DND-41 (cell line): ENCODE measurements at regions not wholly inside any gene's neighbourhood (a gene's known extent, or its start where the extent isn't known, plus 50 kb on each side); places are given as distances from the start of the nearest gene placed in this dataset.

Experiments
- ATAC-seq: fragments of 200-7000 bp; cut with Tn5 transposase; 3 replicates; pipeline ENCODE4 v1.9.1; 2021; ENCODE audit warnings: low read depth; ENCODE audit not compliant: insufficient read depth
- DNase-seq: peaks from one replicate; pipeline ENCODE4 v3.0.0-alpha.2; 2020
- H2AFZ ChIP-seq: 2 replicates; pipeline ENCODE4 v1.6.0; 2012; ENCODE audit warnings: low read depth, low read length
- H3K27ac ChIP-seq: 2 replicates; pipeline ENCODE4 v1.5.1; 2012; ENCODE audit warnings: low read length, inconsistent platforms
- H3K27me3 ChIP-seq: fragments of 200-600 bp; sonication (generic); 2 replicates; pipeline ENCODE4 v1.6.0; 2012; ENCODE audit warnings: low read length, mild to moderate bottlenecking, inconsistent platforms; ENCODE audit not compliant: insufficient read depth, poor library complexity
- H3K36me3 ChIP-seq: 2 replicates; pipeline ENCODE4 v1.5.1; 2012; ENCODE audit warnings: low read length, inconsistent platforms; ENCODE audit not compliant: insufficient read depth
- H3K4me1 ChIP-seq: 2 replicates; pipeline ENCODE4 v1.5.1; 2012; ENCODE audit warnings: mild to moderate bottlenecking, low read length; ENCODE audit not compliant: insufficient read depth
- H3K4me2 ChIP-seq: 2 replicates; pipeline ENCODE4 v1.6.0; 2012; ENCODE audit warnings: mild to moderate bottlenecking, moderate library complexity, low read length, inconsistent platforms; ENCODE audit not compliant: insufficient read depth
- H3K4me3 ChIP-seq, 2 experiments: fragments of 200-600 bp in 1 of 2; shearing (Covaris generic) in 1 of 2; 2 replicates each; pipeline ENCODE4 v1.5.1; 2012 to 2016; ENCODE audit warnings: inconsistent platforms in 2 of 2, low read length in 2 of 2, mild to moderate bottlenecking in 2 of 2, low read depth in 1 of 2, moderate library complexity in 1 of 2
- H3K79me2 ChIP-seq: 2 replicates; pipeline ENCODE4 v1.6.0; 2012; ENCODE audit warnings: low read length, inconsistent platforms; ENCODE audit not compliant: insufficient read depth
- H3K9ac ChIP-seq: 2 replicates; pipeline ENCODE4 v1.6.0; 2012; ENCODE audit warnings: low read depth, mild to moderate bottlenecking, inconsistent platforms, low read length, moderate library complexity
- H3K9me3 ChIP-seq: 2 replicates; pipeline ENCODE4 v1.5.1; 2012; ENCODE audit warnings: low read length, moderate library complexity, mild to moderate bottlenecking, inconsistent platforms; ENCODE audit not compliant: insufficient read depth, severe bottlenecking
- H4K20me1 ChIP-seq: 2 replicates; pipeline ENCODE4 v1.6.0; 2012; ENCODE audit warnings: low read length; ENCODE audit not compliant: insufficient read depth
- EZH2 ChIP-seq: IDR thresholded peaks from 3 replicates; pipeline ENCODE4 v1.6.1; 2012; ENCODE audit warnings: borderline replicate concordance, low read depth, mild to moderate bottlenecking, moderate library complexity, low read length, inconsistent platforms; ENCODE audit not compliant: severe bottlenecking
- TF ChIP-seq, protein P1 (sequence below): IDR thresholded peaks from 2 replicates; pipeline ENCODE4 v1.5.1; 2012; ENCODE audit warnings: borderline replicate concordance, low read length, moderate library complexity, mild to moderate bottlenecking; ENCODE audit not compliant: poor library complexity, severe bottlenecking; ENCODE audit errors: extremely low read depth

- no peak overlapping the region for H3K4me3 ChIP-seq
- H4K20me1 ChIP-seq, result no peaks in the 10 kb centered on the region
- no peaks in the 10 kb centered on the region for H3K9me3 ChIP-seq
- H3K27ac ChIP-seq, result no peak overlapping the region
- H3K4me2 ChIP-seq, result no peak overlapping the region
- H3K27me3 ChIP-seq, result no peaks in the 10 kb centered on the region
- TF ChIP-seq, protein P1, sequence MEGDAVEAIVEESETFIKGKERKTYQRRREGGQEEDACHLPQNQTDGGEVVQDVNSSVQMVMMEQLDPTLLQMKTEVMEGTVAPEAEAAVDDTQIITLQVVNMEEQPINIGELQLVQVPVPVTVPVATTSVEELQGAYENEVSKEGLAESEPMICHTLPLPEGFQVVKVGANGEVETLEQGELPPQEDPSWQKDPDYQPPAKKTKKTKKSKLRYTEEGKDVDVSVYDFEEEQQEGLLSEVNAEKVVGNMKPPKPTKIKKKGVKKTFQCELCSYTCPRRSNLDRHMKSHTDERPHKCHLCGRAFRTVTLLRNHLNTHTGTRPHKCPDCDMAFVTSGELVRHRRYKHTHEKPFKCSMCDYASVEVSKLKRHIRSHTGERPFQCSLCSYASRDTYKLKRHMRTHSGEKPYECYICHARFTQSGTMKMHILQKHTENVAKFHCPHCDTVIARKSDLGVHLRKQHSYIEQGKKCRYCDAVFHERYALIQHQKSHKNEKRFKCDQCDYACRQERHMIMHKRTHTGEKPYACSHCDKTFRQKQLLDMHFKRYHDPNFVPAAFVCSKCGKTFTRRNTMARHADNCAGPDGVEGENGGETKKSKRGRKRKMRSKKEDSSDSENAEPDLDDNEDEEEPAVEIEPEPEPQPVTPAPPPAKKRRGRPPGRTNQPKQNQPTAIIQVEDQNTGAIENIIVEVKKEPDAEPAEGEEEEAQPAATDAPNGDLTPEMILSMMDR, result no peak
- no peak for TF ChIP-seq EZH2
- H3K79me2 ChIP-seq, result no peaks in the 10 kb centered on the region
- H3K36me3 ChIP-seq, result no peaks in the 10 kb centered on the region
- no peak overlapping the region for H2AFZ ChIP-seq
- no peak overlapping the region for H3K9ac ChIP-seq
- no peak for ATAC-seq
- no peaks in the 10 kb centered on the region for H3K4me1 ChIP-seq
- no peak for DNase-seq
These were observed 78.7 kb downstream of the ALX1 start for GRCh38 chr12:85358715-85359114.

GRCh38 chr12:85363382-85364190 is 83.6 kb downstream of the ALX1 start:
- H3K9me3 ChIP-seq, result no peaks in the 10 kb centered on the region
- H3K27me3 ChIP-seq, result no peaks in the 10 kb centered on the region
- ATAC-seq (no peak), DNase-seq (no peak)
- no peak overlapping the region for H3K9ac ChIP-seq
- TF ChIP-seq, protein P1, result no peak
- no peak for TF ChIP-seq EZH2
- H3K4me2 ChIP-seq, result no peak overlapping the region
- no peaks in the 10 kb centered on the region for H4K20me1 ChIP-seq
- H3K4me3 ChIP-seq, result no peak overlapping the region
- H3K79me2 ChIP-seq, result no peaks in the 10 kb centered on the region
- H3K36me3 ChIP-seq, result no peaks in the 10 kb centered on the region
- H3K27ac ChIP-seq, result no peak overlapping the region
- H2AFZ ChIP-seq, result no peak overlapping the region
- H3K4me1 ChIP-seq, result no peaks in the 10 kb centered on the region

DNA sequence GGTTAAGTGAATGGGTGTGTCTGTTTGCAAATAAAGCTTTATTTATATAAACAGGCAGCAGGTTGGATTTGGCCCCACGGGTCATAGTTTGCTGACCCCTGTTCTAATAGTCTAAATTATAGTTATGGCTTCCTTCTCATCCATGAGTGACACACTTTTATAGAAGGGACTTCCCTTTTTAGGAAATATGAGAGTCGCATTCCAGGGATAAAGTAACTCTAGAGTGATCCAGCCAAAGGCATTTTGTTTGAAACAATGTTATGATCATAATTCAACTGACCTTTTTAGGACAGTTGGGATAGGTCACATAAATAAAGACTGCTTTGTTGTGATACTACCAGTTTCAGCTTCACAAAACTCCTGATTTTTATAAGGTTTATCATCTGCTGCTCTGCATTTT is 87.9 kb downstream of the ALX1 start:
- no peaks in the 10 kb centered on the region for H3K79me2 ChIP-seq
- TF ChIP-seq, protein P1, result no peak
- no peak for TF ChIP-seq EZH2
- no peak for DNase-seq
- no peak overlapping the region for H3K4me2 ChIP-seq
- no peaks in the 10 kb centered on the region for H3K36me3 ChIP-seq
- no peaks in the 10 kb centered on the region for H3K4me1 ChIP-seq
- ATAC-seq, result no peak
- no peak overlapping the region for H2AFZ ChIP-seq
- no peak overlapping the region for H3K27ac ChIP-seq
- no peaks in the 10 kb centered on the region for H3K9me3 ChIP-seq
- no peak overlapping the region for H3K4me3 ChIP-seq
- no peaks in the 10 kb centered on the region for H4K20me1 ChIP-seq
- H3K27me3 ChIP-seq, result no peaks in the 10 kb centered on the region
- no peak overlapping the region for H3K9ac ChIP-seq
